Ovary (tissue), 3 donors: ENCODE measurements at regions not wholly inside any gene's neighbourhood (a gene's known extent, or its start where the extent isn't known, plus 50 kb on each side); places are given as distances from the start of the nearest gene placed in this dataset.
"Not testable (repeated sequence)": the region's sequence is repeated elsewhere in the genome, so short reads cannot be mapped to it uniquely, and the experiment has no call there.

Source experiments
- POLR2A ChIP-seq: fragments of 450-650 bp; IDR thresholded peaks from one replicate; pipeline ENCODE4 v1.6.1; 2017; ENCODE audit warnings: antibody characterized with exemption, mild to moderate bottlenecking, moderate library complexity
- TF ChIP-seq, protein P1 (sequence below), 3 donors: fragments of 450-650 bp in 2 of 3; fragments of 200-600 bp in 1 of 3; IDR thresholded peaks; one replicate each; pipeline versions ENCODE4 v1.5.1 to v1.8.0; 2016 to 2022; ENCODE audit warnings: antibody characterized with exemption in 3 of 3, mild to moderate bottlenecking in 1 of 3
- donor health status: DM: no; HTN: no; CAD: no.

DNA sequence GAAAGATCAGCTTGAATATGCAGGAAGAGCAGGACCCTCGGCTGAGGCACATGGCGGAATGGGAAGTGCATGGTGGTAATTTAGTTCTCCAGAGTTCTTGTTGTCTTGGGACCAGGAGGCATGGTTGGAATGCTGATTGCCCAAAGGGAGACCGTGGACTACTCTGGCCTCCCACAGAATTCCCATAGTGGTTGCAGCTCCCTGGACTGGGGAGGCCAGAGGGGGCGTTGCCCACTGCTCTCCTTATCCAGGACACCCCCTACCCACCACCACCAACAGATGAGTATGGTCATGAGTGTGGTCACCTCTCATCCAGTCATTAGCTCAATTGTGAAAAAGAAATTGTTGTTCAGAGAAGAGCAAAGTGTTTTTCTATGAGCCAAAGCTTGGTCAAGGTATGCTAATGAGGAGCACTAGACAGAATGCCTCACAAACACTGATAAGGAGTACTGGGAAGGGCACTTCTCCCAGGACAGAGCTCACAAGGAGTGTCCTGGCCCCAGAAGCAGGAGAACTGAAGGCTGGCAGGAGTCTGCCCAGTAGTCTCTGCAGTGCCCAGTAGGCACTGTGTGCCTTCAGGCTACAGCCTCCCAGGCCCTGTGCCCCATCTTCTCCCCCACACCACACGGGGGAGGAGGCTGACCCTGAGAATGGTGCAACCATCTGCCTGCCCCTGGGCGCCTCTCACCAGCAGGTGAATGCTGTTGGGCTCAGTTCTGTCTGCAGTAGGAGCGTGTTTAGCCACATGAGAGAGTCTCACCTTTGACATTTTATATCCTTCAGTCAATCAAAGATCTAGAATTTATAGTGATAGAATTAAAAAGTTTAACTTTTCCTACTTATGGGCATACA, 51.4 kb upstream of the NEK3 start:
- TF ChIP-seq, protein P1, sequence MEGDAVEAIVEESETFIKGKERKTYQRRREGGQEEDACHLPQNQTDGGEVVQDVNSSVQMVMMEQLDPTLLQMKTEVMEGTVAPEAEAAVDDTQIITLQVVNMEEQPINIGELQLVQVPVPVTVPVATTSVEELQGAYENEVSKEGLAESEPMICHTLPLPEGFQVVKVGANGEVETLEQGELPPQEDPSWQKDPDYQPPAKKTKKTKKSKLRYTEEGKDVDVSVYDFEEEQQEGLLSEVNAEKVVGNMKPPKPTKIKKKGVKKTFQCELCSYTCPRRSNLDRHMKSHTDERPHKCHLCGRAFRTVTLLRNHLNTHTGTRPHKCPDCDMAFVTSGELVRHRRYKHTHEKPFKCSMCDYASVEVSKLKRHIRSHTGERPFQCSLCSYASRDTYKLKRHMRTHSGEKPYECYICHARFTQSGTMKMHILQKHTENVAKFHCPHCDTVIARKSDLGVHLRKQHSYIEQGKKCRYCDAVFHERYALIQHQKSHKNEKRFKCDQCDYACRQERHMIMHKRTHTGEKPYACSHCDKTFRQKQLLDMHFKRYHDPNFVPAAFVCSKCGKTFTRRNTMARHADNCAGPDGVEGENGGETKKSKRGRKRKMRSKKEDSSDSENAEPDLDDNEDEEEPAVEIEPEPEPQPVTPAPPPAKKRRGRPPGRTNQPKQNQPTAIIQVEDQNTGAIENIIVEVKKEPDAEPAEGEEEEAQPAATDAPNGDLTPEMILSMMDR (IDR thresholded peaks at IDR 0.05): not testable (repeated sequence)
- TF ChIP-seq POLR2A: not testable (repeated sequence)
